Fibroblast of the conjunctiva (primary cell): ENCODE measurements at regions not wholly inside any gene's neighbourhood (a gene's known extent, or its start where the extent isn't known, plus 50 kb on each side); places are given as distances from the start of the nearest gene placed in this dataset.
"Not testable (repeated sequence)": the region's sequence is repeated elsewhere in the genome, so short reads cannot be mapped to it uniquely, and the experiment has no call there.

Experiments used
- DNase-seq: peaks from one replicate; pipeline ENCODE4 v3.0.0-alpha.2; 2010; ENCODE audit warnings: low read depth

- no peak for DNase-seq
Observed at GRCh38 chr7:34390103-34390502, 267.9 kb upstream of the NPSR1 start.

- no peak for DNase-seq
Observed at GRCh38 chr7:34392972-34393371, 265.0 kb upstream of the NPSR1 start.

DNA sequence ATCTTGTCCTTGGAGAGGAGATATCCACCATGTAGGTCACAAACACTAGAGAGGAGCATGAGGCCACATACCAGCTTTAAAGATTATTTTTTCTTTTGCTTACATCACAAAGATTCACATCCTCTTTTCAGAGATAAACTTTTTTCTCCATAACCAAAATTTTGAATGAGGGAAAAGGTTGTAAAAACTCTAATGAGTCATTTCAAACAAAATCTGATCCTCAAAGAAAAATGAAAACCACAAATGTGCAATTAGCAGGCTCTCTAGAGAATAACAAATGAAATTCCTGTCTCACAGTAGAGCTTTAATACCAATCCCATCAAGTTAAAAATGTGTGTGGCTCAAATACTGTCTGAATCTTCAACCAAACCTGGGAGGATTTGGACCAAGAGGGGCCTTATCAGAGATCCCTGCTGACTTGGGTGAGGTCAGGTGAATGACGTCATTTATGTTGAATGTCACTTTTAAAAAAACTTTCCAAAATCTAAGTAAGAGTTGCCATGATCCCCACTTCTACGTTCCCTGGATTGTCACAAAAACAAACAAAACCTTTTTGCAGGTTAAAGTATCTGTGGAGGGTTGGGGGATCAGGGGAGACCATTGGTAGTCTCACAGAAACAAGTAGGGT lies 261.5 kb upstream of the NPSR1 start:
- DNase-seq, result no peak

DNA sequence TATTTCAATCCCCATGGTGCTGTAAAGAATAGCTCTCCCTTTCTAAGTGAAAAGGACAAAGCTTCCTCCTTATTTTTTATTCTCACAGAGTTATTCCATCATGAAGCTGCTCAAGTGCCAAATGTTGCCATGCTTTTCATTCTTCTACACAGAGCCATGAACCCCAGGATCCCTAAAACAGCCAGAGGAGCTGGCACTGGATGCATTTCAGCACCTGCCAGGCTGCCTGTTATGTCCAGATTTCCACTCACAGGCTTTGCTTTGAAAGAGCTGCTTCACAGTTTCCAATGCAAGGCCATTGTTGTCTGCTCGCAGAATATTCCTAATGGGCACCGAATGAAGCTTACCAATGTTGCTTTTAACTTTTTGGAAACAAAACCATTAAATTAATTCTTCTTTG lies 256.2 kb upstream of the NPSR1 start:
- no peak for DNase-seq

DNA sequence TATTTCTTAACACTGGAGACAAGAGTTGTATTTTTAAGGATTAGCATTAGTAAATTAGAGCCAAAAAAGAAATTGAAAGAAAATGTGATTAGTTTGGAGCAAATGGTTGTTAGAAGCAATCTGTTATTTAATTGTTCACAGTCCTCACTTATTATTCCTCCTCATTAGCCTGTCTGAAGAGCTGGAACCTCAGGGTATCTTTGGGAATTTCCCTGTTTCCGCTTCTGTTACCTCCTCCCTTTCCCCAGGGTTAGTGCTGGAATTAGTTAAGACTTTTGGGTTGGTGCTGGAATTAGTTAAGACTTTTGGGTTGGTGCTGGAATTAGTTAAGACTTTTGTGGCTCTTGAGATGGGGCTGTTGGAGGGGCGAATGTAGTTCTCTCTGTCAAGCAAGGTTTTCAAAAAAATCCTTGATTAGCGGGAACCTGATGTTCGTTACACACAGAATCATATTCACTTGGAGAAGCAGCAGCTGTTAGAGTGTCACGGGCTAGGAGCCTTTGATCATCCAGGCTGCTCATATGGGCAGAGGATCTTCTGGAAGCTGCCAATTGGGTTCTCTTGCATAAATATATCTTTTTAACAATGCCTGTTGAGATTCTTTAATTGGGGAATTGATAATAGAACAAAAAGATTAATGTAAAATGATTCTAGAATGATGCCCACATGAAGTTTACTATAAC lies 251.0 kb upstream of the NPSR1 start:
- DNase-seq, result no peak

DNA sequence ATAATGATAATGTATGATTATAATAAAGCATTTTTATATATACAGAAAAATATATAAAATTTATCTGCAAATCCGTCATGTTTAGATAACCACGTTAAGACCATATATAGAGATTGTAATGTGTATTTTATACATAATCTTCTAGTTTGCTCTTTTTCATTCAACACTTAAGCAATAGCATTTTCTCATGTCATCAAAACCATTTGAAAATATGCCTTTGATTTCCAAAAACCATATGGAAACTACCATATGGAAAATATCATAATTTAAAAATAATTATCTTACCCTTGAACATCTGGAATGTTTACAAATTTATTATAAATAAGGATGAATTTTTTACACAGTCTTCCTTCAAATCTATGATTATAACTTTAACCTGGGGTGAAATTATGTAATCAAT lies 250.4 kb upstream of the NPSR1 start:
- no peak for DNase-seq

GRCh38 chr7:34417781-34418180 lies 240.2 kb upstream of the NPSR1 start:
- no peak for DNase-seq

DNA sequence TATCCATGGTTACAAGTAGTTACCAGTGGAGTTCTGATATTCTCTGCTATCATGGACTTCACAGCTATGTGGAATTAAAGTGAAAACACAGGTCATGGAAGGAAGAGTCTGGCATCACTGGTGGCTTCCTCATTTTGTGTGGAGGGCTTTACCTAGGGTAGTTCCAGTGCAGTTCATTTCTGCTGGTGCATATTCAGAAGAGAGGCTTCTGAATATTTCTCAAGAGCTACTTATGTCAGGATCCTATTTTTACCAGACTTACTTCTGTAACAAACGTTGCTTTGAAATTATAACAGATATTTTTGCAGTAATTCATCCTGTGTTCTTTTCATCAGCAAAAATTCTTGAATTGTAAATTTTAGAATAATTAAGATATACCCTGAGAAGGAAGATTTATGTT lies 236.5 kb upstream of the NPSR1 start:
- DNase-seq, result no peak

DNA sequence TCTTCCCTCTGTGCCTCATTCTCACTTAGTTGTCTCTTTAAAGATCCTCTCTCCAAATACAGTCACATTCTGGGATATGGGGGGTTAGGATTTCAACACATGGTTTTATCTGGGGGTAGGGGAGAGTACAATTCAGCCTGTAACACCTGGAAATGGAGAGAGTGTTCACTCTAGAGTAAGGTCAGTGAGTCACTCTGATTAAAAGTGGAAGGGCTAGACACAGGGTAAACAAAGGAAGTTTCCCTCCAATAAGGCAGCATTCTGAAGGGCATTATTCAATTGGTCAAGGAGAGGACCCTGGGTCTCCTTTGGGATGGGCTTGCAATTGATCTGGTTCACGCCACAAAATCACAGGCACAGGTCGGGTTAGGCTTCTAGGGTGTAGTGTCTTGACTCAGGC lies 232.8 kb upstream of the NPSR1 start:
- no peak for DNase-seq

- no peak for DNase-seq
Observed at GRCh38 chr7:34425631-34426384, 232.2 kb upstream of the NPSR1 start.

DNA sequence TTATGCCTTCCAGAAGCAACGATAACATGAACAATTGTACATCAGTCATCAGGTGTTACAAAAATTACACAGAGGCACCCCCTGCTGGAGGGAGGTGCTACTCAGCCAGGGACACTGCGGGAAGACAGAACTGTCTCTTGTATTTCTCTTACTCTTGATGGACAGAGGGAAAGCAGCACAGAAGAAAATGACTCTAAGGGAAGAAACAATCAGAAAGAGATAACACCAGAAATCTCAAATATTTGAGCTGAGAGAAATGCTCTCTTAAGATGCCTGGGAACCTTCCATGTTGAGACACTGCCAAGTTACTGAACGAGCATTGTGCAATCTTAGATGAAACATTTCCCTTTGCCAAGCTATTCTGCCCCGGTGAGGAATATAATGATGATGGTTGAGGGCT lies 227.6 kb upstream of the NPSR1 start:
- DNase-seq, result peak; percentile 3

DNA sequence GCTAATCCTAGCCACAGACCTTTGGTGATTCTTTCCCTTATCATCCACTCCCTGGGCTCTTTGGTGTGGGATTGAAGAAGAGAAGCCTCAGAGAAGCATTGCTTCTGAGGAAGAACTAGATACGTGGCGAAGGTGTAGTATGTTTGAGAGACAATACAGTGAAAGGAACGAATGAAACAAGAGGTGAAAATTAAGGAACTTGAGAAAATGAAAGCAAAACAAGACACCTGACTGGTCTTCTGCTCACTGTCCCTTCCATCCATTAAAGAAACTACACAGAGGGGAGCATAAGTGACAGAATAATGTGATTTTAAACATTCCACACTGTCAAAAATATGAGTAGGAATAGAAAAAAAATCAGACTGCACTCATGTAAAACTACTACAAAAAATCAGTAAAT lies 219.6 kb upstream of the NPSR1 start:
- no peak for DNase-seq

DNA sequence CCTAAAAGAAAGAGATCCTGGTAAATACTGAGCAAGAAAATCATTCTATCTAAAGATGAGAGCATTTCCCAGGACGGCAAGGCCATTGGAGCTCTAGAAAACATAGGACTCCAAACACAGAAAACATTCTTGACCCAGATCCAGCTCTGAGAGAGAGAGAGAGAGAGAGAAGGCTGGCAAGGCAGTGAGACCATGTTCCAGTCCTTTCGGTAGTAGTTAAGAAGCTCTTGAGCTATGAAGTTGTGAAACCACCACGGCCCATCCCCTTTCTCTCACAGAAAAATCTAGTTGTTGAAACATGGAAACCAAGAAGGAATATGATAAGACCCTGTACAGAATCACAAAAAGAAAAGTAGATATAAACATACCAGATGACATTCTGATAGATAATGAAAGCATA lies 212.4 kb upstream of the NPSR1 start:
- no peak for DNase-seq

- DNase-seq, result not testable (repeated sequence)
Observed at GRCh38 chr7:34448531-34448930, 209.5 kb upstream of the NPSR1 start.

GRCh38 chr7:34449765-34450164 lies 208.3 kb upstream of the NPSR1 start:
- no peak for DNase-seq

DNA sequence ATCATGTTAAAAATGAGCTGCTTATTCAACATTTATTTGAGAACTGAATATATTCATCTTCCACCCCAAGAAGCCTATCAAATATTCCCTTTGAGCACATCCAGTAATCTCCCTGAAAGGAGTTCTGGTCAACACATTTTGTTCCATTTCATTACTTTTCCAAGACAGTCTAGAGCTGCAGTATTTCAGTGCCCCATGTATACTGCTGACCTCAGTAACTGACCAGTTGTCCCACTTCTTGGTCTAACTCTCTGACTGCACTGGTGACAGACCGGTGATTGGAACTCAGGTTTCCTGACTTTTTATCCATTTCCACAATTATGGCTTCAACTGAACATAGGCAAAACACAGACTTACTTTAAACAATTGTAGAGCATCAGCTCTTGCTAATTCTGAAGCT lies 206.8 kb upstream of the NPSR1 start:
- no peak for DNase-seq

DNA sequence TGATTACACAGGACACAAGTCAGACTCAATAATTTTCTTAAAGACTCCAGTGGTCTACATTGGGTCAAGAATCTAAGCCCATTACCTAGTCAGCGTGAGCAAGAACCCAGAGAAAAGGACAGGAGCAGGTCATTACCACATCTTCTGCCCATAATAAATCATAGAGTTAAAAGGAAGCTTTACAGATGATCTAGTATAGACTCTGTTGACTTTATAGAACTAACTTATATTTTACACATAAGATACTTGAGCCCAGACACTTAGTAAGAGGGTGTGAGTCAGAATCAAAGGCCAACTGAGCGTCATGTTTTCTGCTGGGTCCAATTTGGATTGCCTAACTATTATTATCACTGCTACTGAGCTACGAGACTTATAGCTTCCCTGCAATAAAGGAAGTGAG lies 206.1 kb upstream of the NPSR1 start:
- no peak for DNase-seq

DNA sequence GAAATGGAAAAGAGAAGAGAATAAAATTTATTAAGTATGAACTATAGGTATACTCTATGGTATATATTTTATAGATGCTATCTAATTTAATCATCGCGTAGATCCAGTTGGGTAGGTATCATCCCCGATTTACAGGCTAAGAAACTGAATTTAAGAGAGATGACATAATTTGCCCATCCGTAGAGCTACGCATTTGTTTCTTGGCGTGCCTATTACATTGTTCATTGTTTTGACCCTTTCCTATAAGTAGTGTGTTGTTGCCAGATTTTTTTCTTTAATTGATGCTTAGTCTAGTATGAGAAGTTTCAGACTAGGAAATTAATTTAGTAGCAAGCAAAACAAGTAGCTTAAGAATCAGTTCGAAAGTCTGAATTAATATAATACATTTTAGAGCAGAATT lies 205.7 kb upstream of the NPSR1 start:
- DNase-seq, result no peak

DNA sequence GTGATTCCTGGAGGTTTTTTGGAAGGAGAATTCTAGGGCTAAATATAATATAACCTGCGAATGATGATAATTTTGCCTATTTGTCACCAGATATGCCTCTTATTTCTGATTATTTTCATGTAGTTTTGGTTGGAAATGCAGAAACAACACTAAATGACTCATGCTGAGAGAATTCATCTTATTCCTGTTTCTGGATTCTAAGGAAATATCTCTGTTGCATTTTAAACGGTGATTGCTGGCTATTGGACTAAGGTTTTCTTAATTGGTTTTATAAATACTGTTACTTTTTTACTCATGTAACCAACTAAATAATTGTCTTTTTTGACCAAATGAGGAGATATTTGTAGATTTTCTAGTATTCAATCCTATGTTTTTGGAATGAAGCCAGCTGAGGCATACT lies 204.9 kb upstream of the NPSR1 start:
- DNase-seq, result no peak

GRCh38 chr7:34454381-34454780 lies 203.6 kb upstream of the NPSR1 start:
- no peak for DNase-seq

DNA sequence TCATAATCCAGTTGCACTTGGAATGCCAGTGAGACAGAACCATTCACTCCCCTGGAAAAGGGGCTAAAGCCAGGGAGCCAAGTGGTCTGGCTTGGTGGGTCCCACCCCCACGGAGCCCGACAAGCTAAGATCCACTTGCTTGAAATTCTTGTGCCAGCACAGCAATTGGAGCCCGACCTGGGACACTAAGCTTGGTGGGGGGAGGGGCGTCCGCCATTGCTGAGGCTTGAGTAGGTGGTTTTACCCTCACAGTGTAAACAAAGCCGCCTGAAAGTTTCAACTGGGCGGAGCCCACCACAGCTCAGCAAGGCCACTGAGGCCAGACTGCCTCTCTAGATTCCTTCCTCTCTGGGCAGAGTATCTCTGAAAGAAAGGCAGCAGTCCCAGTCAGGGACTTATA lies 200.7 kb upstream of the NPSR1 start:
- no peak for DNase-seq

- DNase-seq, result no peak
Observed at GRCh38 chr7:34463830-34464229, 194.2 kb upstream of the NPSR1 start.

- DNase-seq, result no peak
Observed at GRCh38 chr7:34471844-34472243, 186.2 kb upstream of the NPSR1 start.

DNA sequence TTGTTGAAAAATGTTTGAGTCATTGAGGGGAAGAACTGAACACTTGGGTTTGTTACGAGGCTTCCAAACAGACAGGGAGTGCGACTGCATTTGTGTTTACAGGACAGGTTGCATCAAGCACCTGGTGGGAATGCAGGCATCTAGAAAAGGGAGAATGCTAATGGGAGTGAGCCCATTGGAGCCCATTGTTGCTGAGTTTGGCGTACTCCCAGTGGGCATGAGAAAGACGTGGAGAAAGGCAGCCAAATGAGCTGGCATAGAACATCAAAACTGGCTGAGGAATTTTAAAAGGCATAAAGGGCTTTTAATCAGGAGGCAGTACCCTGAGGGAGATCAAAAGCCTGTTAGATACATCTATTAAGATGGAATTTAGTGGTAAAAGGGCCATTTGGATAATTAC lies 171.6 kb upstream of the NPSR1 start:
- no peak for DNase-seq
